CD8-positive, alpha-beta memory T cell (primary cell): ENCODE measurements at regions not wholly inside any gene's neighbourhood (a gene's known extent, or its start where the extent isn't known, plus 50 kb on each side); places are given as distances from the start of the nearest gene placed in this dataset.
A peak's percentile ranks its signal among the peaks of the same experiment; 100 is the strongest.
"Not testable (repeated sequence)": the region's sequence is repeated elsewhere in the genome, so short reads cannot be mapped to it uniquely, and the experiment has no call there.

ENCODE experiments used
- CTCF ChIA-PET: fragments of 350-600 bp; sonication (Branson Sonifier 250); formaldehyde crosslinking; loops from one replicate; lab custom pipeline; 2021; ENCODE audit warnings: antibody characterized with exemption; lab: Charles Lee
- POLR2A ChIA-PET: fragments of 350-600 bp; sonication (Branson Sonifier 250); formaldehyde crosslinking; loops from one replicate; lab custom pipeline; 2021; ENCODE audit warnings: antibody characterized with exemption; lab: Charles Lee
- DNase-seq, 5 donors: peaks; one replicate each; pipeline versions ENCODE4 v3.0.0 to v3.0.0-alpha.2; 2020 to 2022; ENCODE audit warnings: mixed read lengths in 1 of 5
- H3K27ac ChIP-seq: one replicate; pipeline ENCODE4 v1.7.0; 2013; ENCODE audit warnings: low read depth, mild to moderate bottlenecking, low read length, moderate library complexity
- H3K27me3 ChIP-seq: 2 replicates; pipeline ENCODE4 v1.7.0; 2013; ENCODE audit warnings: low read length, mild to moderate bottlenecking; ENCODE audit not compliant: insufficient read depth, poor library complexity, severe bottlenecking
- H3K36me3 ChIP-seq: 2 replicates; pipeline ENCODE4 v1.7.0; 2013; ENCODE audit warnings: mild to moderate bottlenecking, low read length, moderate library complexity; ENCODE audit not compliant: insufficient read depth
- H3K4me1 ChIP-seq: 2 replicates; pipeline ENCODE4 v1.7.0; 2013; ENCODE audit warnings: mild to moderate bottlenecking, low read length, moderate library complexity; ENCODE audit not compliant: insufficient read depth
- H3K4me3 ChIP-seq: 2 replicates; pipeline ENCODE4 v1.7.0; 2013; ENCODE audit warnings: mild to moderate bottlenecking, low read length
- H3K9me3 ChIP-seq: 2 replicates; pipeline ENCODE4 v1.7.0; 2013; ENCODE audit warnings: mild to moderate bottlenecking, low read length
- H3K27ac Mint-ChIP-seq, 8 donors: one replicate each; pipeline ENCODE4 v1.8.0; 2020 to 2021; ENCODE audit warnings: mixed read lengths in 8 of 8, mild to moderate bottlenecking in 6 of 8, inconsistent platforms in 3 of 8, moderate library complexity in 3 of 8
- H3K27me3 Mint-ChIP-seq, 2 donors: one replicate each; pipeline ENCODE4 v1.8.0; 2020 to 2021; ENCODE audit warnings: mixed read lengths in 2 of 2, mild to moderate bottlenecking in 1 of 2, moderate library complexity in 1 of 2
- H3K36me3 Mint-ChIP-seq, 3 donors: one replicate each; pipeline ENCODE4 v1.8.0; 2020 to 2021; ENCODE audit warnings: mixed read lengths in 3 of 3, inconsistent platforms in 1 of 3, mild to moderate bottlenecking in 1 of 3
- H3K4me1 Mint-ChIP-seq, 3 donors: one replicate each; pipeline ENCODE4 v1.8.0; 2020 to 2021; ENCODE audit warnings: mixed read lengths in 3 of 3, inconsistent platforms in 1 of 3, mild to moderate bottlenecking in 1 of 3
- H3K4me3 Mint-ChIP-seq, 7 donors: one replicate each; pipeline ENCODE4 v1.8.0; 2020 to 2021; ENCODE audit warnings: mixed read lengths in 7 of 7, mild to moderate bottlenecking in 6 of 7, moderate library complexity in 4 of 7, inconsistent platforms in 2 of 7
- H3K9me3 Mint-ChIP-seq, 5 donors: one replicate each; pipeline ENCODE4 v1.8.0; 2020 to 2022; ENCODE audit warnings: mixed read lengths in 5 of 5, mild to moderate bottlenecking in 3 of 5, moderate library complexity in 2 of 5, inconsistent platforms in 1 of 5

DNA sequence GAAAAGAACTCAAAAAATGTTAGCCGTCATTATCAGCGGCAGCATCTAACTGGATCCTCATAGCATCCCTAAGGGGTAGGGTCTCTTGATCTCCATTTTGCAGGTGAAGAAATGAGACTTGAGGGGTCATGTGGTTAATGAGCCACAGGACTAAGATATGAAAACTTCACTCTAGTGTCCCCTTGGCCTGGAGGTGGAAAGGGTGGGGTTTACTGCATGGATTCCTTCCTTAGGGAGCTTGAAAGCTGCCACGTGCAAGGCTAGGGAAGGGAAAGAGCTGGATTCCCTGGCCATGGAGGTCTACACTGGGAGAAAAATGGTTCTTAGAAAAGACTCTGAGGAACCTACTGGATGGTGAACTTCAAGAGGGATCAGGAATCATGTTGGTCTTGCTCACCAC lies 107.9 kb downstream of the SPRY4 start:
- H3K36me3 Mint-ChIP-seq = no peaks in the 10 kb centered on the region
- no peaks in the 10 kb centered on the region for H3K4me1 ChIP-seq
- POLR2A ChIA-PET = no interaction called here
- no peaks in the 10 kb centered on the region for H3K27me3 ChIP-seq
- no peak for DNase-seq
- CTCF ChIA-PET = interaction anchor here (2.0 kb wide), 1 partner anchor 12 kb away, joined by 5 read pairs; no protein-coding TSS in a partner anchor
- no peak overlapping the region for H3K4me3 Mint-ChIP-seq
- H3K27ac Mint-ChIP-seq = no peak overlapping the region
- no peaks in the 10 kb centered on the region for H3K36me3 ChIP-seq
- no peaks in the 10 kb centered on the region for H3K9me3 Mint-ChIP-seq
- H3K4me3 ChIP-seq = no peak overlapping the region
- H3K27me3 Mint-ChIP-seq = peaks cover 2 to 13% of the 10 kb centered on the region in 2 donors
- peaks cover 10 to 17% (median 14%) of the 10 kb centered on the region in 3 donors for H3K4me1 Mint-ChIP-seq
- no peaks in the 10 kb centered on the region for H3K9me3 ChIP-seq
- no peak overlapping the region for H3K27ac ChIP-seq

- DNase-seq = no peak
- Mint-ChIP-seq H3K36me3 (no peaks in the 10 kb centered on the region), H3K27me3 (peaks cover 2 to 14% of the 10 kb centered on the region in 2 donors), H3K4me1 (peaks cover 6 to 9% (median 6%) of the 10 kb centered on the region in 3 donors), H3K9me3 (no peaks in the 10 kb centered on the region), H3K27ac (no peak overlapping the region), H3K4me3 (no peak overlapping the region)
- no peak overlapping the region for H3K27ac ChIP-seq
- no peaks in the 10 kb centered on the region for H3K27me3 ChIP-seq
- no peaks in the 10 kb centered on the region for H3K4me1 ChIP-seq
- H3K36me3 ChIP-seq = no peaks in the 10 kb centered on the region
- no peaks in the 10 kb centered on the region for H3K9me3 ChIP-seq
- ChIA-PET POLR2A (no interaction called here), CTCF (interaction anchor here (0.6 to 2.0 kb wide), 2 partner anchors 13 to 72 kb away, joined by 3 to 5 read pairs; no protein-coding TSS in a partner anchor)
- no peak overlapping the region for H3K4me3 ChIP-seq
Measured at GRCh38 chr5:142215915-142216681, 107.5 kb downstream of the NDFIP1 start.

- DNase-seq = no peak
- H3K4me1 Mint-ChIP-seq = no peaks in the 10 kb centered on the region
- Histone ChIP-seq H3K27me3 (no peaks in the 10 kb centered on the region), H3K4me1 (no peaks in the 10 kb centered on the region), H3K36me3 (no peaks in the 10 kb centered on the region), H3K27ac (no peak overlapping the region), H3K4me3 (no peak overlapping the region), H3K9me3 (no peaks in the 10 kb centered on the region)
- no peak overlapping the region for H3K4me3 Mint-ChIP-seq
- POLR2A ChIA-PET = no interaction called here
- CTCF ChIA-PET = no interaction called here
- H3K9me3 Mint-ChIP-seq = no peaks in the 10 kb centered on the region
- peaks cover 9 to 19% of the 10 kb centered on the region in 2 donors for H3K27me3 Mint-ChIP-seq
- no peak overlapping the region for H3K27ac Mint-ChIP-seq
- H3K36me3 Mint-ChIP-seq = no peaks in the 10 kb centered on the region
Measured at GRCh38 chr5:142213077-142213476, 104.5 kb downstream of the NDFIP1 start.

DNA sequence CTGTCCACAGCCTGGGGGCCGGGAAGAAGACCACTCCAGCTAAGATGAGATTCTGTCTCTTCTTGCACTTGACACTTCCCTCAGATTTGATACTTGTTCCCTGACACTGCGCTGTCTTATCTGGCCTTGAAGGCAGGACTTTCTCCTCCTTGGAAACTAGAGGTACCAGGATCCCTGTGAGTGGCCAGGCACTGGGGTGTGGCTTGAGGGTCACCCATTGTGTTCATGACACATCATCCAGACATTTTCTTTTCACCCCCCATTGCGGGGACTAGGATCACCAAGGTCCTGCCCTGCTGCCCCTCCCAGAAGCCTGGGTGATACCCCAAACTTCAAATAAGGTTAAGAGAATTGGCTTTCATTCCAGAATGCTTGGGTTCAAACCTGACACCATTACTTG lies 103.3 kb downstream of the NDFIP1 start:
- no peaks in the 10 kb centered on the region for H3K4me1 Mint-ChIP-seq
- H3K27ac Mint-ChIP-seq = no peak overlapping the region
- no peak for DNase-seq
- no peaks in the 10 kb centered on the region for H3K36me3 ChIP-seq
- POLR2A ChIA-PET = no interaction called here
- H3K36me3 Mint-ChIP-seq = no peaks in the 10 kb centered on the region
- H3K4me1 ChIP-seq = no peaks in the 10 kb centered on the region
- H3K4me3 ChIP-seq = no peak overlapping the region
- no peak overlapping the region for H3K4me3 Mint-ChIP-seq
- H3K9me3 Mint-ChIP-seq = no peaks in the 10 kb centered on the region
- no peaks in the 10 kb centered on the region for H3K9me3 ChIP-seq
- no peak overlapping the region for H3K27ac ChIP-seq
- H3K27me3 Mint-ChIP-seq = peaks cover 9 to 14% of the 10 kb centered on the region in 2 donors
- CTCF ChIA-PET = no interaction called here
- no peaks in the 10 kb centered on the region for H3K27me3 ChIP-seq

DNA sequence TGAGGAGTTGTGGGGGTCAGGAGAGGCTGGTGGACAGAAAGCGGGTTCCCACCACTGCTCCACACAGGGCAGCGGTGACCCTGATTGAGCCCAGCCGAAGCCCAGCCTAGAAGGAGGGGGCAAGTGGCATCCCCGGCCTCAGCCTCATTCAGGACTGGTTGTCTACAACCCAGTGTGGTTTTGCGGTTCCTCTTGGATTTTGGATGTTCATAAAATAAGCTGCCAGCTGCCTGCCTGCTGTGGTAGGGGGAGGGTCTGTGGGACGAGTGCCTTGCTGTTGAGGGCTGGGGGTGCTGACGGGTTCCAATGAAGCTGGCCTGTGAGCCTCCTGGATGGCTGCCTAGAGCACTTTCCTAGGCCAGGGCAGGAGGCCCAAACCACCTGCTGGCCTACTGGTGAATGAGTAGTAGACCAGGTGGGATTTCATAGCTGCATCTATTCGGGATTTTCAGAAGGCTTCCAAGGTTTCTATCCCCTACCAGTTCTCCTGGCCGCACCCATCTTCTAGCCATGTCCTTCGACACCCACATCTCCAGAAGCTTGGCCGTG lies 102.4 kb downstream of the NDFIP1 start:
- DNase-seq = no peak
- peaks cover 9% of the 10 kb centered on the region in 2 donors for H3K27me3 Mint-ChIP-seq
- Histone ChIP-seq H3K36me3 (no peaks in the 10 kb centered on the region), H3K4me3 (no peak overlapping the region), H3K27me3 (no peaks in the 10 kb centered on the region), H3K27ac (no peak overlapping the region), H3K4me1 (no peaks in the 10 kb centered on the region), H3K9me3 (no peaks in the 10 kb centered on the region)
- ChIA-PET POLR2A (no interaction called here), CTCF (no interaction called here)
- no peak overlapping the region for H3K27ac Mint-ChIP-seq
- no peaks in the 10 kb centered on the region for H3K4me1 Mint-ChIP-seq
- no peak overlapping the region for H3K4me3 Mint-ChIP-seq
- no peaks in the 10 kb centered on the region for H3K36me3 Mint-ChIP-seq
- no peaks in the 10 kb centered on the region for H3K9me3 Mint-ChIP-seq

- no peaks in the 10 kb centered on the region for H3K4me1 Mint-ChIP-seq
- Histone ChIP-seq H3K4me3 (no peak overlapping the region), H3K4me1 (no peaks in the 10 kb centered on the region), H3K27ac (no peak overlapping the region), H3K27me3 (no peaks in the 10 kb centered on the region), H3K9me3 (no peaks in the 10 kb centered on the region), H3K36me3 (no peaks in the 10 kb centered on the region)
- H3K36me3 Mint-ChIP-seq = no peaks in the 10 kb centered on the region
- H3K9me3 Mint-ChIP-seq = no peaks in the 10 kb centered on the region
- peak overlapping the region in 2 of 8 donors; percentile 61 to 68 for H3K27ac Mint-ChIP-seq
- DNase-seq = no peak
- CTCF ChIA-PET = no interaction called here
- H3K4me3 Mint-ChIP-seq = no peak overlapping the region
- POLR2A ChIA-PET = no interaction called here
- H3K27me3 Mint-ChIP-seq = peaks cover 9% of the 10 kb centered on the region in 2 donors
Measured at GRCh38 chr5:142210011-142210410, 101.4 kb downstream of the NDFIP1 start.

- Histone ChIP-seq H3K9me3 (no peaks in the 10 kb centered on the region), H3K27me3 (no peaks in the 10 kb centered on the region), H3K4me3 (no peak overlapping the region), H3K36me3 (no peaks in the 10 kb centered on the region), H3K4me1 (no peaks in the 10 kb centered on the region), H3K27ac (no peak overlapping the region)
- Mint-ChIP-seq H3K4me1 (no peaks in the 10 kb centered on the region), H3K4me3 (no peak overlapping the region), H3K27ac (no peak overlapping the region), H3K36me3 (no peaks in the 10 kb centered on the region), H3K9me3 (no peaks in the 10 kb centered on the region), H3K27me3 (peaks cover 9% of the 10 kb centered on the region in 2 donors)
- ChIA-PET POLR2A (no interaction called here), CTCF (no interaction called here)
- no peak for DNase-seq
Measured at GRCh38 chr5:142208777-142209312, 100.3 kb downstream of the NDFIP1 start.

- DNase-seq, H3K9me3 ChIP-seq, H3K4me3 Mint-ChIP-seq, H3K36me3 ChIP-seq, H3K36me3 Mint-ChIP-seq, H3K9me3 Mint-ChIP-seq, H3K4me1 ChIP-seq, H3K4me1 Mint-ChIP-seq, H3K4me3 ChIP-seq, H3K27ac Mint-ChIP-seq, POLR2A ChIA-PET, CTCF ChIA-PET, H3K27me3 ChIP-seq, H3K27me3 Mint-ChIP-seq, H3K27ac ChIP-seq: not testable (repeated sequence)
Measured at GRCh38 chr5:142208244-142208643, 99.7 kb downstream of the NDFIP1 start.
